Endothelial cell of umbilical vein (primary cell): ENCODE measurements at regions not wholly inside any gene's neighbourhood (a gene's known extent, or its start where the extent isn't known, plus 50 kb on each side); places are given as distances from the start of the nearest gene placed in this dataset.
A peak's percentile ranks its signal among the peaks of the same experiment; 100 is the strongest.

ENCODE experiments used
- BruUV-seq: library from RNA; stranded (reverse); fragments of 400-500 nt; replicated peaks from 2 replicates; lab custom pipeline; 2021; lab: Mats Ljungman, UMichigan
- CTCF ChIA-PET: fragments of 300-600, 350-600 bp; sonication (Branson Sonifier 250); formaldehyde crosslinking; loops from one replicate; lab custom pipeline; 2021; ENCODE audit warnings: antibody characterized with exemption, inconsistent platforms; lab: Charles Lee
- POLR2A ChIA-PET: fragments of 300-600, 350-600 bp; sonication (Branson Sonifier 250); formaldehyde crosslinking; loops from one replicate; lab custom pipeline; 2021; ENCODE audit warnings: antibody characterized with exemption, inconsistent platforms; lab: Charles Lee
- DNase-seq: peaks from one replicate; pipeline ENCODE4 v3.0.0-alpha.2; 2011; ENCODE audit warnings: low read depth, low spot score
- FAIRE-seq: peaks from 2 replicates; lab custom pipeline; 2011; peaks lifted over from hg19 to GRCh38; lab: Jason Lieb, UNC
- H2AFZ ChIP-seq: 2 replicates; pipeline ENCODE4 v1.6.0; 2012; ENCODE audit warnings: low read depth, low read length, control low read depth, inconsistent platforms
- H3K27ac ChIP-seq: 2 replicates; pipeline ENCODE4 v1.5.1; 2011; ENCODE audit warnings: low read depth, mild to moderate bottlenecking, control low read depth, low read length, moderate library complexity; ENCODE audit not compliant: insufficient read depth
- H3K27me3 ChIP-seq, 2 experiments: 2 replicates each; pipeline versions ENCODE4 v1.6.0 to v1.6.1; 2011; ENCODE audit warnings: low read length in 2 of 2, mixed read lengths in 1 of 2; ENCODE audit not compliant: control insufficient read depth in 2 of 2, insufficient read depth in 2 of 2
- H3K36me3 ChIP-seq, 2 experiments: 2 replicates in 1 of 2; 3 replicates in 1 of 2; pipeline ENCODE4 v1.5.1; 2011; ENCODE audit warnings: low read length in 2 of 2, mild to moderate bottlenecking in 1 of 2, moderate library complexity in 1 of 2; ENCODE audit not compliant: control insufficient read depth in 2 of 2, insufficient read depth in 2 of 2; ENCODE audit errors: extremely low read depth in 1 of 2
- H3K4me1 ChIP-seq: 3 replicates; pipeline ENCODE4 v1.5.1; 2011; ENCODE audit warnings: mild to moderate bottlenecking, low read length; ENCODE audit not compliant: control insufficient read depth, insufficient read depth; ENCODE audit errors: extremely low read depth
- H3K4me2 ChIP-seq: 2 replicates; pipeline ENCODE4 v1.6.1; 2011; ENCODE audit warnings: low read length, control low read depth, mixed read lengths; ENCODE audit not compliant: insufficient read depth
- H3K4me3 ChIP-seq, 3 experiments: fragments of 200-600 bp in 1 of 3; sonication (generic), shearing (Covaris generic) in 1 of 3; replicated peaks in 1 of 3; 2 replicates each; pipeline ENCODE4 v1.5.1; 2011 to 2016; ENCODE audit warnings: control low read depth in 3 of 3, low read length in 3 of 3, mild to moderate bottlenecking in 2 of 3, inconsistent platforms in 1 of 3, low read depth in 1 of 3, moderate library complexity in 1 of 3; ENCODE audit not compliant: insufficient read depth in 1 of 3
- H3K79me2 ChIP-seq: 2 replicates; pipeline ENCODE4 v1.6.0; 2012; ENCODE audit warnings: low read length, inconsistent platforms; ENCODE audit not compliant: control insufficient read depth, insufficient read depth
- H3K9ac ChIP-seq: replicated peaks from 2 replicates; pipeline ENCODE3; 2011; ENCODE audit warnings: low read length, control low read depth; ENCODE audit not compliant: insufficient read depth; ENCODE audit errors: extremely low read depth
- H3K9me1 ChIP-seq: replicated peaks from 3 replicates; pipeline ENCODE4 v1.6.0; 2011; ENCODE audit warnings: mild to moderate bottlenecking, low read length; ENCODE audit not compliant: control insufficient read depth, insufficient read depth; ENCODE audit errors: extremely low read depth
- H3K9me3 ChIP-seq: replicated peaks from 2 replicates; pipeline ENCODE4 v1.5.1; 2012; ENCODE audit warnings: low read length, inconsistent platforms; ENCODE audit not compliant: control insufficient read depth, insufficient read depth
- H4K20me1 ChIP-seq: replicated peaks from 2 replicates; pipeline ENCODE3; 2011; ENCODE audit warnings: mild to moderate bottlenecking, low read length; ENCODE audit not compliant: control insufficient read depth, insufficient read depth; ENCODE audit errors: extremely low read depth
- CTCF ChIP-seq, 2 donors: IDR thresholded peaks; 1 replicate in 1 of 2; 2 replicates in 1 of 2; pipeline ENCODE4 v1.5.1; 2011; ENCODE audit warnings: low read length in 2 of 2, mild to moderate bottlenecking in 2 of 2, moderate library complexity in 2 of 2, control low read depth in 1 of 2, inconsistent platforms in 1 of 2, low read depth in 1 of 2; ENCODE audit not compliant: insufficient read depth in 1 of 2; ENCODE audit errors: extremely low read depth in 1 of 2
- EZH2 ChIP-seq: IDR thresholded peaks from 2 replicates; pipeline ENCODE4 v1.6.1; 2012; ENCODE audit warnings: borderline replicate concordance, low read depth, mild to moderate bottlenecking, moderate library complexity, low read length, inconsistent platforms; ENCODE audit not compliant: severe bottlenecking
- FOS ChIP-seq: IDR thresholded peaks from 2 replicates; pipeline ENCODE4 v1.6.1; 2011; ENCODE audit warnings: mild to moderate bottlenecking, low read length, moderate library complexity, borderline replicate concordance; ENCODE audit not compliant: insufficient read depth
- GATA2 ChIP-seq: IDR thresholded peaks from 2 replicates; pipeline ENCODE4 v1.7.0; 2011; ENCODE audit warnings: low read depth, mild to moderate bottlenecking, moderate library complexity, mixed read lengths, low read length; ENCODE audit not compliant: insufficient read length, insufficient read depth
- JUN ChIP-seq: IDR thresholded peaks from 2 replicates; pipeline ENCODE4 v1.6.1; 2011; ENCODE audit warnings: borderline replicate concordance, low read depth; ENCODE audit not compliant: insufficient read length, insufficient read depth
- MAX ChIP-seq: IDR thresholded peaks from 2 replicates; pipeline ENCODE4 v1.6.1; 2011; ENCODE audit not compliant: insufficient read depth, insufficient read length
- MYC ChIP-seq: IDR thresholded peaks from one replicate; pipeline ENCODE4 v1.6.1; 2011; ENCODE audit warnings: mild to moderate bottlenecking, low read depth, low read length
- POLR2A ChIP-seq: IDR thresholded peaks from 2 replicates; pipeline ENCODE4 v1.6.1; 2012; ENCODE audit warnings: low read depth, mild to moderate bottlenecking, control low read depth, low read length
- POLR2AphosphoS5 ChIP-seq: IDR thresholded peaks from 2 replicates; pipeline ENCODE4 v1.6.1; 2012; ENCODE audit warnings: low read depth, mild to moderate bottlenecking, control low read depth, low read length, moderate library complexity; ENCODE audit not compliant: insufficient read depth
- dilution Hi-C: fragments of 300-500 bp; cut with MboI; formaldehyde crosslinking; loops from one replicate; pipeline ENCODE4 v1.15.0; 2019; ENCODE audit warnings: low sequenced_read_pairs; ENCODE audit not compliant: extremely low pct_ligation_motif_present
- intact Hi-C: fragments of 100-400 bp; cut with micrococcal nuclease; formaldehyde crosslinking; loops from one replicate; pipeline ENCODE4 v1.10.0; 2022

GRCh38 chr4:140266958-140267568 is 106.4 kb upstream of the SCOC start:
- intact Hi-C loops, result no loop called here

More at GRCh38 chr4:140266958-140267568, 106.4 kb upstream of the SCOC start:
- Histone ChIP-seq H3K9me3 (no peaks in the 10 kb centered on the region), H2AFZ (peak overlapping the region; percentile 87), H3K27ac (peak overlapping the region; percentile 48), H3K79me2 (no peaks in the 10 kb centered on the region), H3K9me1 (no peaks in the 10 kb centered on the region), H4K20me1 (no peaks in the 10 kb centered on the region), H3K4me1 (peaks cover 10% of the 10 kb centered on the region), H3K27me3 (peaks cover 0 to 5% of the 10 kb centered on the region in 2 experiments), H3K4me2 (peak overlapping the region; percentile 40), H3K36me3 (no peaks in the 10 kb centered on the region), H3K9ac (no peak overlapping the region), H3K4me3 (no peak overlapping the region)
- dilution Hi-C loops, result no loop called here
- BruUV-seq, result TSS peak; percentile 55
- no peak for FAIRE-seq
- ChIA-PET POLR2A (interaction anchor here (1.0 kb wide), 1 partner anchor 10 kb away, joined by 6 read pairs; no protein-coding TSS in a partner anchor), CTCF (interaction anchor here (1.0 to 1.7 kb wide), 9 partner anchors 10 to 562 kb away, joined by 3 to 9 read pairs (median 4); no protein-coding TSS in a partner anchor)
- TF ChIP-seq MAX (no peak), MYC (no peak), EZH2 (no peak), POLR2A (no peak), FOS (no peak), JUN (no peak), CTCF (IDR thresholded peaks at IDR 0.05; ENCODE audit: extremely low read depth in 1 of 2, insufficient read depth in 1 of 2, low read depth in 1 of 2, low read length in 2 of 2) (no peak), POLR2AphosphoS5 (no peak), GATA2 (no peak)
- DNase-seq, result no peak
